OCI-LY1 (cell line): ENCODE measurements at regions not wholly inside any gene's neighbourhood (a gene's known extent, or its start where the extent isn't known, plus 50 kb on each side); places are given as distances from the start of the nearest gene placed in this dataset.

Source experiments
- H2AFZ ChIP-seq: fragments of 200-600 bp; sonication (generic), shearing (Covaris generic); 2 replicates; pipeline ENCODE4 v1.6.0; 2014; ENCODE audit warnings: antibody characterized with exemption, mild to moderate bottlenecking, low read length
- H3F3A ChIP-seq: fragments of 200-600 bp; sonication (generic), shearing (Covaris generic); 2 replicates; pipeline ENCODE4 v1.6.0; 2014; ENCODE audit warnings: mild to moderate bottlenecking, antibody characterized with exemption, low read length, moderate library complexity; ENCODE audit not compliant: insufficient read depth
- H3K27ac ChIP-seq: fragments of 200-600 bp; sonication (generic); 2 replicates; pipeline ENCODE4 v1.5.1; 2014; ENCODE audit warnings: low read length, mixed run types, mild to moderate bottlenecking, low read depth; ENCODE audit not compliant: poor library complexity, severe bottlenecking
- H3K27me3 ChIP-seq: fragments of 200-600 bp; sonication (generic); 2 replicates; pipeline ENCODE4 v1.6.0; 2014; ENCODE audit warnings: antibody characterized with exemption, mild to moderate bottlenecking, low read length, moderate library complexity; ENCODE audit not compliant: insufficient read depth
- H3K36me3 ChIP-seq: fragments of 200-600 bp; sonication (generic); 2 replicates; pipeline ENCODE4 v1.6.1; 2014; ENCODE audit warnings: mild to moderate bottlenecking, antibody characterized with exemption, low read length, moderate library complexity, mixed read lengths; ENCODE audit not compliant: insufficient read depth
- H3K4me1 ChIP-seq: fragments of 200-600 bp; sonication (generic); 2 replicates; pipeline ENCODE4 v1.5.1; 2014; ENCODE audit warnings: mild to moderate bottlenecking, low read length, moderate library complexity; ENCODE audit not compliant: insufficient read depth, severe bottlenecking
- H3K4me2 ChIP-seq: fragments of 200-600 bp; sonication (generic), shearing (Covaris generic); 2 replicates; pipeline ENCODE4 v1.6.1; 2014; ENCODE audit warnings: low read length
- H3K4me3 ChIP-seq: fragments of 200-600 bp; sonication (generic); 2 replicates; pipeline ENCODE4 v1.5.1; 2014; ENCODE audit warnings: low read length, low read depth, mild to moderate bottlenecking, mixed read lengths; ENCODE audit not compliant: poor library complexity, severe bottlenecking
- H3K79me2 ChIP-seq: fragments of 200-600 bp; shearing (Covaris generic); 2 replicates; pipeline ENCODE4 v1.6.1; 2016; ENCODE audit warnings: mixed run types, low read length, mixed read lengths; ENCODE audit not compliant: insufficient read depth
- H3K9ac ChIP-seq: fragments of 200-600 bp; sonication (generic), shearing (Covaris generic); 2 replicates; pipeline ENCODE4 v1.6.1; 2014; ENCODE audit warnings: mild to moderate bottlenecking, low read length, mixed read lengths
- H3K9me2 ChIP-seq: fragments of 200-600 bp; sonication (generic), shearing (Covaris generic); 2 replicates; pipeline ENCODE4 v1.6.1; 2014; ENCODE audit warnings: low read depth, mild to moderate bottlenecking, low read length, mixed read lengths
- H3K9me3 ChIP-seq: fragments of 200-600 bp; shearing (Covaris generic); 2 replicates; pipeline ENCODE4 v1.6.1; 2014; ENCODE audit warnings: low read length, mixed read lengths
- H4K20me1 ChIP-seq: fragments of 200-600 bp; sonication (generic), shearing (Covaris generic); 2 replicates; pipeline ENCODE4 v1.6.0; 2016; ENCODE audit warnings: mild to moderate bottlenecking, low read length; ENCODE audit not compliant: insufficient read depth
- EZH2 ChIP-seq: fragments of 200-600 bp; sonication (generic), shearing (Covaris generic); IDR thresholded peaks from 2 replicates; pipeline ENCODE4 v1.8.0; 2017; ENCODE audit warnings: borderline replicate concordance, mixed run types, mild to moderate bottlenecking, antibody characterized with exemption, low read length, moderate library complexity, mixed read lengths
- TF ChIP-seq, protein P1 (sequence below): fragments of 200-600 bp; sonication (generic), shearing (Covaris generic); IDR thresholded peaks from 2 replicates; pipeline ENCODE4 v1.5.1; 2017; ENCODE audit warnings: mild to moderate bottlenecking, antibody characterized with exemption, low read length, moderate library complexity, mixed read lengths

DNA sequence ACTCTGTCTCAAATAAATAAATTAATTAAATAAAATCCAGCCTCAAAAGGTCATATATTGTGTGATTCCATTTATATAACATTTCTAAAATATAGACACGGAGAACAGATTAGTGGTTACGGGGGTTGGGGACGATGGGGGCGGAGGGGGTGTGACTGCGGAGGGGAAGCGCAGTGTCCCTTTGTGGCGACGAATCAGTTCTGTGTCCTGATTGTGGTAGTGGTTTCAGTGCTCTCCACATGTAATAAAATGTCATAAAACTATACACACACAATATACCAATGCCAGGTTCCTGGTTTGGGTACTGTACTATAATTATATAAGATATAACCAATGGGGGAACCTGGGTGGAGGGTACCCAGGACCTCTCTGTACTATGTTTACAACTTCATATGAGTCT lies 186.4 kb downstream of the ANAPC1 start:
- no peak overlapping the region for H2AFZ ChIP-seq
- H3F3A ChIP-seq, result no peaks in the 10 kb centered on the region
- no peaks in the 10 kb centered on the region for H3K9me2 ChIP-seq
- H4K20me1 ChIP-seq, result no peaks in the 10 kb centered on the region
- H3K4me2 ChIP-seq, result no peak overlapping the region
- no peak overlapping the region for H3K9ac ChIP-seq
- H3K27ac ChIP-seq, result peak overlapping the region; percentile 100
- no peaks in the 10 kb centered on the region for H3K79me2 ChIP-seq
- TF ChIP-seq, protein P1, sequence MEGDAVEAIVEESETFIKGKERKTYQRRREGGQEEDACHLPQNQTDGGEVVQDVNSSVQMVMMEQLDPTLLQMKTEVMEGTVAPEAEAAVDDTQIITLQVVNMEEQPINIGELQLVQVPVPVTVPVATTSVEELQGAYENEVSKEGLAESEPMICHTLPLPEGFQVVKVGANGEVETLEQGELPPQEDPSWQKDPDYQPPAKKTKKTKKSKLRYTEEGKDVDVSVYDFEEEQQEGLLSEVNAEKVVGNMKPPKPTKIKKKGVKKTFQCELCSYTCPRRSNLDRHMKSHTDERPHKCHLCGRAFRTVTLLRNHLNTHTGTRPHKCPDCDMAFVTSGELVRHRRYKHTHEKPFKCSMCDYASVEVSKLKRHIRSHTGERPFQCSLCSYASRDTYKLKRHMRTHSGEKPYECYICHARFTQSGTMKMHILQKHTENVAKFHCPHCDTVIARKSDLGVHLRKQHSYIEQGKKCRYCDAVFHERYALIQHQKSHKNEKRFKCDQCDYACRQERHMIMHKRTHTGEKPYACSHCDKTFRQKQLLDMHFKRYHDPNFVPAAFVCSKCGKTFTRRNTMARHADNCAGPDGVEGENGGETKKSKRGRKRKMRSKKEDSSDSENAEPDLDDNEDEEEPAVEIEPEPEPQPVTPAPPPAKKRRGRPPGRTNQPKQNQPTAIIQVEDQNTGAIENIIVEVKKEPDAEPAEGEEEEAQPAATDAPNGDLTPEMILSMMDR, result no peak
- no peak for TF ChIP-seq EZH2
- H3K4me3 ChIP-seq, result no peak overlapping the region
- peaks cover 47% of the 10 kb centered on the region for H3K4me1 ChIP-seq
- H3K9me3 ChIP-seq, result no peaks in the 10 kb centered on the region
- H3K27me3 ChIP-seq, result no peaks in the 10 kb centered on the region
- peaks cover 10% of the 10 kb centered on the region; the same call in 1 of the 2 replicates for H3K36me3 ChIP-seq

DNA sequence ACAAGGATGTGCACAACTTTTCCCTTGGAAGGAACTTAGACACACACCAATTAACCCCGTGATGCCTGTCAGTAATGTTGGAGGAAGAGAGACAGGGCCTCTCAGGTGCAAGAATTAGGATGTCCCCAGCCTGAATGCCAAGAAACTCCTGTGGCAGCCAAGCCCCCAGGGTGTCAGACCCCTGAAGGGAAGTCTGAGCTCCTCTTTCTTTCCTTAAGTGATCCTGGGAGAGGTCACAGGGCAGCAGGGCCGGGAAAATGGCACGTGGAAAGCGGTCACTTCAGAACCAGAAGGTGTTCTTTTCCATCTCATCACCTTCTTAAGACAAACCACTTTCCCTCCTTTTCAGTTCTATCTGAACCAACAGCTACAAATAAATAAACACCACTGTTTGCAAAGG lies 185.9 kb downstream of the ANAPC1 start:
- Histone ChIP-seq H3K4me1 (peaks cover 51% of the 10 kb centered on the region), H3K27ac (peak overlapping the region; percentile 100), H3K36me3 (peaks cover 10% of the 10 kb centered on the region; the same call in 1 of the 2 replicates), H3F3A (no peaks in the 10 kb centered on the region), H3K4me3 (no peak overlapping the region), H3K9me3 (no peaks in the 10 kb centered on the region), H3K27me3 (no peaks in the 10 kb centered on the region), H3K79me2 (no peaks in the 10 kb centered on the region), H3K9ac (peak overlapping the region; percentile 16), H4K20me1 (no peaks in the 10 kb centered on the region), H3K4me2 (no peak overlapping the region; the same call in 1 of the 2 replicates), H3K9me2 (no peaks in the 10 kb centered on the region), H2AFZ (no peak overlapping the region)
- no peak for TF ChIP-seq EZH2
- TF ChIP-seq, protein P1, result no peak

DNA sequence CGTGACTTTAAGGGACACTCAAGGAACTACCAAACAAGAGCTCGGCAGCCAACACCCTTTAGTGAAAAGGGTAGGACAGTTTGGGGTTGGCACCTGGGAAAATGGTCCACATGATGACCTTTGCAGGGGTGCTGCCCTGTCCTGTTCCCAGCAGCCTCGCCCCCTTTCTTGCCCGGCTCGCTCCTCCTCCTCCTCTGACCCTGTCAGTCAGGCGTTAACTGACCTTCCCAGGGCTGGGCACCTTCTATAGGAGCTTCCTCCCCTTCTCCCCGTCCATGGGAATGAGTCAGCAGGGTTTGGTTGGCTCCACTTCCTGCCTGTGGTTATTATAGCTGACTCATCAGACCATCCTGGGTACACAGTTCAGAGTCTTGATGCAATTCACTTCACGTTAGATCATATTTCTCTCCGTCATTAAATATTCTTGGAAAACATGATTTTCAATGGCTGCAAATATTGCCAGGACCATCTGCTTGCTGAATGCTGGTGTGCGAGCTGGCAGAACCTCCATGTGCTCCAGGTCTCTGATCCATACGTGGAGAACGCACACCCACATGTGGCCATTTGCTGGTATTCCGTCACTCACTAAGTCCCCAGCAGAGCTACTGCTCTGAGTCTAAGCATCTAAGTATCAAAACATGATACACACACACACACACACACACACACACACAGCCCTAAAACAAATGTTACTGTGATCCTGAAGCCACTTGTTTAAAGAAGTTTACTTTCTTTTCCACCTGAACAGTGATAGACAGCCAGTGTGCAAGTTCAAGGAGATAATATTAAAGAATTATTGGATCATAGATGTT lies 185.0 kb downstream of the ANAPC1 start:
- Histone ChIP-seq H3K27me3 (no peaks in the 10 kb centered on the region), H3K27ac (peak overlapping the region; percentile 100), H3K4me2 (peak overlapping the region; percentile 38), H2AFZ (no peak overlapping the region), H3K4me1 (peaks cover 60% of the 10 kb centered on the region), H3K36me3 (peaks cover 10% of the 10 kb centered on the region; the same call in 1 of the 2 replicates), H3K9me2 (no peaks in the 10 kb centered on the region), H3K9me3 (no peaks in the 10 kb centered on the region), H4K20me1 (no peaks in the 10 kb centered on the region), H3K9ac (peak overlapping the region; percentile 38), H3K79me2 (no peaks in the 10 kb centered on the region), H3F3A (no peaks in the 10 kb centered on the region), H3K4me3 (peak overlapping the region; percentile 9)
- TF ChIP-seq EZH2, result no peak
- TF ChIP-seq, protein P1, result peak; percentile 88
